Left forelimb (tissue), 1 donor: ENCODE measurements at regions not wholly inside any gene's neighbourhood (a gene's known extent, or its start where the extent isn't known, plus 50 kb on each side); places are given as distances from the start of the nearest gene placed in this dataset.

Source experiments
- DNase-seq: peaks from one replicate; pipeline ENCODE4 v3.0.0-alpha.2; 2018; ENCODE audit warnings: low spot score

DNA sequence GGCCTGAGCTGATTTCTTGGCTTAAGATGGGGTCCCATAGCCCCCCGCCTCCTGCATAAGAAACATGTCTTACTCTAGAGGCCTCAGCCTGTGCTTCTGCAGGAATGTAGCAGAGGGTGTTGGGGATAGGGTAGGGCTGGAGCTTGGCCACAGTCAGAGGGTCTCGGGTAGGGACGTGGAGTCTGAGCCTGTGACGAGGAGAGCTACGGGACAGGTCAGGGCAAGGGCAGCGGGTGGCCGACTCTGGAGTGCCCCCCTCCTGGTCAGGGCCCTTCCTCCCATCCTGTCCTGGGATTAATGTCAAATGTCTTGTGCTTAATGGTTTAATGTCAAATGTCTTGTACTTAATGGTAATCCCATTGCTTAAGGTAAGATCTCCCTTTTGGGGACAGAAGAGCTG lies 130.4 kb downstream of the GLI2 start:
- DNase-seq: no peak

DNA sequence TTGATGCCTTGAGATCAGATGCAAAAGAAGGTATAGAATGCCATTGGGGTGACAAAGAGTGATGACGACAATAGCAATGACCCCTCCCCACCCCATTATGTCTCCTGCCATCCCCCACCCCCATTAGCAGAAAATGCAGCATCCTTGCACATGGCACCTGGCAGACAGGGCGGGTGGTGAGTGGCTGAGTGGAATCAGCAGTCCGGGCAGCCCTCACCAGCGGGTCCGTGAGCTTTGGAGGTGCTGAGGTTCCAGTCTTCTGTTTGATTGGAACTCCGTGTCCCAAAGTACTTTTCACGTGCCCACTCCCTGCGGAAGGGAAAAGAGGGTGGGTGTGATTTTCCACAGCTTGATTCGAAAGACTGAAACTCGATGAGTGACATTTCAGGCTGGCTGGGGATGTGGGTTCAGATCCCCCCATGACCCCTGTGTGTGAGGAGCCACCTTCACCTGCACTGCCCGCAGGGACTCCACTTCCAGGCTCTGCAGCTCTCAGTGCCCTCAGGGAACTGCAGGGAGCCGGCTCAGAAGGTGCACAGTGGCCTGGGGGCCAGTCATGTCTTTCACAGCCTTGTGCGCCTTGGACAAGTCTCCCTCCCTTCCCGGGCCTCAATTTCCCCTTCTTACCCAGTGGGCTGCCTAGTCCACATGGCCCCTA lies 130.9 kb downstream of the GLI2 start:
- no peak for DNase-seq

DNA sequence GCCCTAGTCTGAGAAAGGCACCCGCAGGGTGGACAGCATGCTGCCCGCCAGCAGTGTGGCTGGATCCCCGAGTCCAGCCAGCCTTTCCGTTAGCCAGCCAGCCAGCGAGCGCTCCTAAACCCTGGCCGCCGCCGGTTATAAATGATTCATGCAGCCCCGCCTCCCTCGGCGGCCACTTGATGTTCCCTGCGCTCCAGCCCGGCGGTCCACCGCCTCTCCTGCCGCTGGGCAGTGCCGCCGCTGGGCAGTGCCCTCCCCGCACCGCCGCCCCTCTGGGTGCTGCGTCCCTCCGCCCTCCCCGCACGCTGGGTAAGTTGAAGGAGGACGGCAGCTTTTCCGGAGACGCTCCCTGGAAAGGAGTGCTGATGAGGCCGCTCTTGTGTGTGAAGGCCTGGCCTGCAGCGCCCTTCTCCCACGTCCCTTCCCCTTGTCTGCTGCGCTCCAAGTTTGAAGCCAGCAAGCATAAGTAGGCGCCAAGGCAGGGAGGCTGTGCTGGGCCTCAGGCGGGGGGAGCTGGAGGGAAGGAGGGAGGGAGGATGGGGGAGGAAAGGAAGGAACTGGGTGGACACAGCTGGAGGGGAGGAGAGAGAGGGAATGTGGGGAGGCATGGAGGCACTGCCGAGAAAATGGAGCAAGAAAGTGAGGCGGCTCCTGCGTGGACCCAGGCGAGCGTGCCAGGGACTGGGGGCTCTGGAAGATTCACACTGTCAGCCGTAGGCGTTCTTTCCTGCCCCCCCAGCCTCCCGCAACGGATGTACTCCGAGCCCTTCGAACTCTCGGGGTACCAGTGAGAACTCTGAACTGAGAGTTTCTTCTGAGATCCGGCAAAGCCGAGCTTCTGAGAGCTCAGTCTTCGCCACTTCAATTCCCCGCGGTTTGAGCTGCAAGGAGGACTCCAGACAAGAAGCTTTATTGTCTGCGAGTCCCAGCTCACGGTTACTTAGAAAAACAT lies 131.9 kb downstream of the GLI2 start:
- DNase-seq: peak; percentile 89

DNA sequence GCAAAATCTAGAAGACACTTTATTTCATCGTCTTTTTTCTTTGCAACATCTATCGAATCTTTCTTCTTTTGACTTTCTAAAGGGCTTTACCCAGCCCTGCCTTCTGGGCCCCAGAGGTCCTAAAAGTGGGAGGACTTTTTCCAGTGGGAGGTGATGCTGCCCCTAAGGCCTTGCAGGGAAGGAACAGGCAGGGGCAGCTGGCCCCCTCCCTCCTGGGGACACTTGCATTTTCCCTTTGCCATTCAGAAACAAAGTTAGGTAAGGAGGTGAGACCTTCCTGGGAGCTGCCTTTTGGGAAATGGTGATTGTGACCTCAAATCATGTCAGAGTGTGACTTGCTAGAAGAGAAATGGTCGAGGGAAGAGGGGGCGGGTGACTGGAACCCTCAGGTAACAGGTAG lies 132.7 kb downstream of the GLI2 start:
- DNase-seq: no peak

DNA sequence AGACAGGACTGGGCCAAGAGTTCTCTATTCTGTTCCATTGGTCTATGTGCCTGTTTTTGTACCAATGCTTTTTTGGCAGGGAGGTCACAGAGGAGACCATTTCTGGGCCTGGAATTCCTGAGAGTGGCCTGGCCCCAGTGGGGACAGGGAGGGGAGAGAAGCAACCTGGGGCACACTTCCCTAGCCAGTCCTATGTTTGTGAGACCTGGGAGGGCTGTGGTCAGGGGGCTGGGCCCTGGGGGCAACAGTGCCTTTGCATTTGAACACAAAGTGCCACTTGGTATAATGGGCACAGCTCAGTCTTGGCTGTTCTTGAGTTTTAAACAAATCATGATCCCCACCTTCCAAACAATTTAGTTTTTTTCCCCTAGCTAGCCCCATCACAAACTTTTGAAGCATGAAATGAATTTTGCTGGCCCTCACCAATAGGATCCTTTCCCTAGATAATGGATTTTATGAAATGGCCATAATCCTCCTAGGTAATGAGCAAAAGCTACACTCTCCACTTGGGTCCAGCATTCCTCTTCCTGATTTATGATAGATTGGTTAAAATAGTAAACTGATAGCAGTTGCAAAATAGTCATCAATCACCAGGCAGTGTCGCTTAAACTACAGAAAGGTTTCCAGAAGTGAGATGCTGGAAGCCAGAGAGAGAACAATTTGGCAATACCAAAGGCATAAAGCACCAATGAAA lies 133.5 kb downstream of the GLI2 start:
- DNase-seq: no peak

DNA sequence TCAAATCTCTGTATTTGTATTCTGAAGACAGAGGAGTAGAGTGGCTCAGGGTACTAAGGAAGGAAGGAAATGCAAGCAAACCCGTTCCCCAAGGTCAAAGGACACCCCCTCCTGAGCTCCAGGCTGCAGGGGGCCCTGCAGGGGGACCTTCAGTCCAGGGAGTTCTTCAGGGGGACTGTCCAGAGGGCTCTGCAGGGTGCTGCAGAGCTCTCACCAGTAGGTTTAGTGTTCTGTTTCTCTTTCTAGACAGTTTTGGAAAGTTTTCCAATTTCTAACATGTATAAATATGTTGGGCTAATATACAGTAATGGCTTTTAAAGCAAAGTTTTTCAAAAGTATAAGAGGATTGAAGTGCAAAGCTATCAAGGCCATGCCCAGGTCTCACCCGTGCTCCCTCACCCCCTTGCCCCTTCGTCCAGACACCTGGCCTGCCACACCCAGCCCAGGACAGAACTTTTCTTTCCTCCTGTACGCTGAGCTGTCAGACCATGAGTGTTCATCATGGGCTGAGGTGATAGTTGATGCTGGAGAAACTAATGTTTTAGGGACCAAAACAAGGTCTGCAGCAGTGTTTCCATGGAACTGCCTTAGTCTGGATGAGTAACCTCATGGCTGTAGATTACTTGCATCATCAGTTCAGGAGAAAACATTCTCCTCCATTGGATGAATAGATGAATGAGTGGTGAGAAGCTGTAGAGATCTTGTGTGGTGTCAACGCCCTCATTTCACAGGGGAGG lies 134.2 kb downstream of the GLI2 start:
- no peak for DNase-seq

DNA sequence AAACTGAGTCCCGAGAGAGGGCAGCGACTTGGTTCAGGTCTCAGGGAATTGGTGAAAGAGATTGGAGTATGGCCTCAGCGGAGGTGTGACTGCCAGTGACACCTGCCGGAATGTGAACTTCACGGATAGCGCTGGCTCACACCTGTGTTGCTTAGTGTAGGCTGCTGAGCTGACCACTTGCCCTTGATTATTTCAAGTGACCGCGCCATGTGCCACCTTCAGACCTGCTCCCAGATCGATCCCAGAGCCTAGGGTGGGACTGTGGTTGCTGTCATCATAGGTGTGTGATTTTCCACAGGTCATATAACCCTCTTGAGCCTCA lies 134.8 kb downstream of the GLI2 start:
- DNase-seq: no peak

DNA sequence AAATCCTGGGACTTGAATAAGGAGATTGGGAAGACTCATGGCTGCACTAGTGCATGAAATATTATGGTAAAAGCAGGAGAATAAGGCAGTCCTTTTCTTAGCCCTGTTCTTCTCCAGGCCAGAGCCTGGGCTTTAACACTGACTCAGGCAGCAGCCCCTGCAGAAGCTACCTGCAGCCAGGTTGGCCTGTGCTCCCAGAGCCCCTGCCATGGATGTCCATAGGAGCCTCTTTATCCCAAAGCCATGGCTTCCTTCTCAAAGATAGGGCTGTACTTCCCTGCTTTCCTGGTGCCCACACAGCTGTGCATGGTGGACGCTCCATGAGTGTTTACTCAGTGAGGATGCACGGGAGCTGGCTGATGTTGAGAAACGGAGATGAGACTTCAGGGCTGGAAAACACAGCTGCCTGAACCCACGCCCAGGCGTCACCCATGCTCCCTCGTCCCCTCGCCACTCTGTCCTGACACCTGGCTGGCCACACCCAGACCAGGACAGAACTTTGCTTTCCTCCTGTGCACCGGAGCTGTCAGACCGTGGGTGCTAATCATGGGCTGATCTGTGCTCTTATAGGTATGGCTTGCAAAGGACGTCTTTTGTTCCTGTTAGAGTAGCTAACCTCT lies 135.5 kb downstream of the GLI2 start:
- no peak for DNase-seq

DNA sequence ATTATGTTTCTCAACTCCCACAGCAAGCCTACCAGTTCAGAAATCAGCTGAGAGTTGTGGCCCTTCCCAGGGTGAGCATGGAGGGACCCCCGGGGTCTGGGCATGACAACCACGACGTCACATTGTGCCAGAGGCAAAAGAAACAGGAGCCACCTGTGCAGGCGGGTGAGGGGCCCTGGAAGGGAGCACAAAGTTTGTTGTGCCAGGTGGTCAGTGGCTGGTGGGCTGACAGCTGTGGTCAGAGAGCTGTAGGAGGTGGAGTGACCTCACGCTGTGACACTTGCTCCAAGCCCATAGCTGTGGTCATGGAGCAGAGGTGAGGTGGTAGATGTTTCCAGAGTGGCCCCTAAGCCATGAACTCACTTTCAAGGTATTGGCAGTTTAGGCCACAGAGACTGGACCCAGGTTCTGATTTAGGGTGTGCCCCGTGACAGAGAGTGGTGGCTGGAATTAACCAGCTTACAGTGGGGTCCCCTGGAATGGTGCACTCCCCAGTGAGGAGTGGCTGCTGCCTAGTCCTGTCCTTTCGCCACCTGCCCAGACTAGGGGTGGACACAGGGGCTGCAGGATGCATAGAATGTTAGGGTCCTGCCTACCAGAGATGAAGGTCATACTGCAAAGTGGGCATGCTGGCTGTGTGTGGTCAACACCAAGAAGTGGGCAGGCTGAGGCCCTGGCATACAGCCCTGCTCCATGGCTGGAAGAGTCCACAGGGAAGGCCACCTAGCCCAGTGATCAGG lies 136.4 kb downstream of the GLI2 start:
- DNase-seq: no peak

DNA sequence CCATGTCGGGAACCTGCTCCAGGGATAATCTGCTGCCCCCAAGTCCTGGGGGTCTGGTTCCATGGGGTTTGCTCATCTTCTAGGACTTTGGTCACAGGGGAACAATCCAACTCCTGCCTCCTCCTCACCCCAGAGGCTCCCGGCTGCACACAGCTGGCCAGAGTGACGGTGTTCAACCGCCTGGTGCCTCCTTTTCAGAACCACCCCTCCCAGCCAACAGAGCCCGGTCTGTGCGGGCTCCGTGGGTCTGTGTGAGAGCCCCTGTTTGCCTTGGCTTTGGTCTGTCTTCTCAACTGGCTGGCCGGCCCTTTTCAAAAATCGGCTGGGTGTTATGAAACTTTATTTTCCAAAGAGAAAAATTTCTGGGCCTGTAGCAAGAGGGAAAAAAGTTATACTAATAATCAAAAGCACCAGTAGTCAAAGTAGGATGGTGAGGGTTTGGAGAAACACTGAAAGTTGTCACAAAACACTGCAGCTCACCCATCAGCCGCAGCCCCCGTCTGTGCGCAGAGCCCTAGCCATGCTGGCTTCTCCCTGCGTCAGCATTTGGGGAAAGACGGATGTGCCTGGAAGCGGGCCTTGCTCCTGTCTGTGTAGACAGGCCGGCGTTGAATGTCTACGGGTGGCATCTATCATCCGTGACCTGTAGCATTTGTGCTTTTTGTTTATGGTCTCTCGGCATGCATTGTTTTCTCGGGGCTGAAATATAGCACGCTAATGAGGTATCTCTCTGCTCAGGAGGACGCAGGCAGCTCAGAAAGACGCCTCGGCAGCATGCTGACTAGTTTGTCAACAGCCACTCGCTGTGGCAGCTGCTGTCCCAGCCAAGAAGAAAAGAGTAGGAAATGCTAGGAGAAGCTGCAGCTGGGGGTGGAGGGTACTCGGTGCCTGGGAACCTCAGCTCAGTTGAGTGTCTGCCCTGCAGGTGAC lies 138.6 kb downstream of the GLI2 start:
- DNase-seq: no peak

DNA sequence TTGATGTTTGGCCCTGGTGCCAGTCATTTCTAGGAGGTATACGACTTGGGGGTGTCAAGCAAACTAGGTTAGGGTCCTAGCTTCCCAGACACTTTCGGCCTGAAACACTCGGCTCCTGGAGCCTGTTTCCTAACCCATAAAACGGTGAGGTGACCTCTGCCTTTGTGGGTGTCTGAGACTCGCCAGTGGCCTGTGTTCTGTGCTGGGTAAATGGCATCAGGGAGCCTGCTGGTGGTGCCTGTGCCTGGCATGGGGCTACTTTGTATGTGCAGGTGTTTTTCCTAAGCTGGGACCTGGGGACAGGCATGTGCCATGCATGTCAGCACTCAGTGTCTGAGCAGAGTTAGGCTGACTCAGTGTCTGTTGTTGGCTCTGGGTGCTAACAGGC lies 139.2 kb downstream of the GLI2 start:
- DNase-seq: no peak

DNA sequence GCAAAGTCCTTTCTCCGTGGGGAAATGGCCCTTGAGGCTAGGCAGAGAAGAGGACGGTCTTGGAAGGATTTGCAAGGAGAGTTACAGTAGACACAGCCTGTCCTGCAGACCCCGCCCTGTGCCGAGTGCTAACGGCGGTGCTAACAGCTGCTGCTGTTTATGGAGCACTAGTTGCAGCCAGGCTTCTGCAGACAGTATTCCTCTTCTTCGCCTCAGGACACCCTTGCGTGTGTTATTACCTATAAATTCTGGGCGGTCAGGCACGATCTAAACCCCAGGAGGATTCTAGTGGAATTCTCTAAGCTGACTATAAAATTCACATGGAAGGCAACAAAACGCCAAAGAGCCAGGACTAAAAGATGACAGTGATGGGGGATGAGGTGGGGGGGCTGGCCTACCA lies 139.8 kb downstream of the GLI2 start:
- DNase-seq: no peak

DNA sequence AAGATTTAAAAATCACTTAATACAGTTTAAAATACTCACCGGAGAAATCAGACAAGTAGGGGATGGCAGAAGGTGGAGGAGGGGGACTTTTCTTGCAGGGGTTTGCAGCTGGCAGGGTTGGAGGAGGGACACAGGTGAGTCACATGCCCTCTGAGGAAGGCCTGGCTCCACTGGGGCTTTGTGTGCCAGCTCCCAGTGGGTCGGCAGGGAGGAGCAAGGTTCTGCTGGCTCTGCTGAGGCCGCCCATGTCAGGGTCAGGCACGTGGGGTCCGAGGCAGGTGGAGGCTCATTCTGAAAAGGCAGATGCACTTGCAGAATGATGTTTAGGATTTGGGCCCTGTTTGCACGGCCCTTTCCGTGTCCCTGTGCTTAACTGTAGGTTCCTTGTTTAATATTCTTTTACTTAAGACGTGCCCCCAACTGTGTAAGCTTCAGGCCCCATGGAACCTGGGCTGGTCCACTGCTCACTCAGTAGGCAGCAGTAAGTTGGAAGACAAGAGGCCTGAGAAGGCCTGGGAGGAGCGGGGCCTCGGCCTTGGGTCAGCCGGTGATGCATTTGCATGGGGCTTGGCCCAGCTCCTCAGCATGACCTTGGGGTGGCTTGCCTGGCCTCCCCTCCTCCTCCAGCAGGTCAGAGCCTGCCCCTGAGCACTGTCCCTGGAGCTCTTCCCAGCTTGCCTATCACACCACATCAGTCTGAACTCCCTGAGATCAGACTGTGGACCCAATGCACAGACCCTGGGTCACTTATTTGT lies 141.0 kb downstream of the GLI2 start:
- no peak for DNase-seq

DNA sequence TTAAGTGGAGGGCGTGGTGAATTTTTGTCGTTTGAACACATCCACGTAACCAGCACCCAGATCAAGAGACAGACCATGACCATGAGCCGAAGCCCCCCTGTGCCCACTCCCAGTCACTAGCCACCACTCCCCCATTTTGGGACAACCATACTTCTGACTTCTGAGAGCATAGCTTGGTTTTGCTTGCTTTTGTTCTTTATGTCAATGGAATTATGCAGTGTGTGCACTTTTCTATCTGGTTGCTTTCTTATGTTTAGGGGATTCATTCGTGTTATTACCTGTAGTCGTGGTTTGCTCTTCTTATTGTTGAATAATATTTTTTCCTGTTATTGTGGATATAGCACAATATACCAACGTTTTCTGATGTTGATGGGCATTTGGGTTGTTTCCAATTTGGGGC lies 141.7 kb downstream of the GLI2 start:
- DNase-seq: no peak

DNA sequence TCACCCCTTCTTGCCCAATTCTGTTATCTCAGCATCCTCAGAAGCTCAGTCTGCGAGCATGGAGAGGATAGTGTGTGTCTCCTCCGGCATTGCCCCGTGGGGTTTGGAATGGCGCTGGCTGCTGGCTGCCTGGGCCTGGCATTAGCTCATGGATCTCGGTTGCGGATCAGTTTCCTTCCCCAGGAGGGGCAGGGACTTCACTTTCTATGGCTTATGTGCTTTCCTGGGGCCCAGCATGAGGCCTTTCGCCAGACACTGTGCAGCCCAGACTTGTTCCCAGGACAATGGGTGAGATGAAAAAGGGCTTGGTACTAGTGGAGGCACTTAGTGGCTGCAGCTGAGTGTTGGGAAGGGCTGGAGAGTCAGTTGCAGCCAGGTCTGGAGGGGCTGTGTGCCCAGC lies 143.3 kb downstream of the GLI2 start:
- no peak for DNase-seq

DNA sequence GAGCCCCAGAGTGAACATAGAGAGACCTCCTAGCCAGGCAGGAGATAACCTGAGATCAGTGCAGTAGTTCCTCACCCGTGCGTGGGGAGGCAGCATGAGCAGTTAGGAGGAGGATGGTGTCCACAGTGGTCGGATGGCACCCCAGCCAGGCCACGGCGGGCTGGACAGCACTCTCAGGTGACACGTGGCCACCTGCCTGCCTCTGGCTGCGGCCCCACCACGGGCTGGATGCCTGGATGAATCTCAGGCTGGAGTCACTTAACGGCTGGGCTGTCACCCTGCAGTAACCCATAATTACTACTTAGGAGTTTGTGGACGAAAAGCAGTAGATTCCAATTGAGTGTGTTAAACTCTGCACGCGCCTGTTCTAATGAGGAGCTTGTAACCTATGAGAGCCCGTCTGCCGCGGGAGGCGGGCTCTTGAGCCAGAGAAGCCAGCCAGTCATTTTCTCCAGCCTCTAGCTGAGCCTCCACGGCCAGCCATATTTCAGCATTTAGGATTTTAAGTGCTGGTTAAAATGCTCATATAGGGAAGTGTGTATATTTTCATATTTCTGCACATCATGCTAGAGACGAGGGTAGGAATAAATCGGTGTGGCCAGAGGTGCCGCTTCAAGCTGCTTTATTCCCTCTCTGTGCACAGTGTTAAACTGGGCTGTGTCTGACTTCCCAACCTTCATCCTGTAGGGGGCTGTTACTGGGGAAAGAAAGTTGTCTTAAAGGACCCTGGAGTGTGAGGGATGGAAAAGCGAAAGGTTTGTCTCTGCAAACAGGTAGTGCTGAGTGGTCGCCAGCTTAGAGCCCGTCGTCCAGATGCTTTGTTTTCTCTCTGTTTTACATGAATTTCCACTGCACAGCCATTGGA lies 144.0 kb downstream of the GLI2 start:
- no peak for DNase-seq

DNA sequence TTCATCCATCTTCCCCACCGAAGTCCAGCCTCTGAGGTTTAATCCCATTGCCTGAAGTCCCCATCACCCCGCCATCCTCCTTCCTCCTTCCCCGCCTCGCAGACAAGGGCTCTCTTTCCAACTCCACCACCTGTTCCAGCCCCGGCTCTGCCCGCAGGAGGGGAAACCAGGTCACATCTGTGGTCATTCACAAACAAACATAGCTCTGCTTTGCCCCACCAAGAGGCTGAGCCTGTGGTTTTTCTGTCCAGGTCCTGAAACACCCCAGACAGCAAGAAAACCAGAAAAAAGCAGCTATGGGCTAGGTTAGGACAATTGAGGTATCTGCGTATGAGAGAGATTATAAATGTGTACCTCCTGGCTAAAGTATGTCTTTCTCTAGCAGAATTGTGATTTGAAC lies 144.7 kb downstream of the GLI2 start:
- no peak for DNase-seq
